MM.1S (cell line): ENCODE measurements at regions not wholly inside any gene's neighbourhood (a gene's known extent, or its start where the extent isn't known, plus 50 kb on each side); places are given as distances from the start of the nearest gene placed in this dataset.

Source experiments
- EZH2 ChIP-seq: fragments of 300-600 bp; sonication (generic); optimal IDR thresholded peaks from 2 replicates; pipeline ENCODE3; 2017; ENCODE audit warnings: low read depth, mild to moderate bottlenecking, antibody characterized with exemption, low read length, mixed read lengths
- TF ChIP-seq, protein P1 (sequence below): fragments of 300-600 bp; sonication (generic); IDR thresholded peaks from 2 replicates; pipeline ENCODE4 v1.5.1; 2016; ENCODE audit warnings: antibody characterized with exemption, low read length, mixed read lengths

- TF ChIP-seq, protein P1, sequence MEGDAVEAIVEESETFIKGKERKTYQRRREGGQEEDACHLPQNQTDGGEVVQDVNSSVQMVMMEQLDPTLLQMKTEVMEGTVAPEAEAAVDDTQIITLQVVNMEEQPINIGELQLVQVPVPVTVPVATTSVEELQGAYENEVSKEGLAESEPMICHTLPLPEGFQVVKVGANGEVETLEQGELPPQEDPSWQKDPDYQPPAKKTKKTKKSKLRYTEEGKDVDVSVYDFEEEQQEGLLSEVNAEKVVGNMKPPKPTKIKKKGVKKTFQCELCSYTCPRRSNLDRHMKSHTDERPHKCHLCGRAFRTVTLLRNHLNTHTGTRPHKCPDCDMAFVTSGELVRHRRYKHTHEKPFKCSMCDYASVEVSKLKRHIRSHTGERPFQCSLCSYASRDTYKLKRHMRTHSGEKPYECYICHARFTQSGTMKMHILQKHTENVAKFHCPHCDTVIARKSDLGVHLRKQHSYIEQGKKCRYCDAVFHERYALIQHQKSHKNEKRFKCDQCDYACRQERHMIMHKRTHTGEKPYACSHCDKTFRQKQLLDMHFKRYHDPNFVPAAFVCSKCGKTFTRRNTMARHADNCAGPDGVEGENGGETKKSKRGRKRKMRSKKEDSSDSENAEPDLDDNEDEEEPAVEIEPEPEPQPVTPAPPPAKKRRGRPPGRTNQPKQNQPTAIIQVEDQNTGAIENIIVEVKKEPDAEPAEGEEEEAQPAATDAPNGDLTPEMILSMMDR, result no peak
- TF ChIP-seq EZH2, result no peak
Measured at GRCh38 chr16:80387318-80387921, 153.4 kb upstream of the DYNLRB2 start.
